ENCODE measurements at regions not wholly inside any gene's neighbourhood (a gene's known extent, or its start where the extent isn't known, plus 50 kb on each side); places are given as distances from the start of the nearest gene placed in this dataset.

- TF ChIP-seq CTCF (IDR thresholded peaks at IDR 0.05), result no peak
- TF ChIP-seq POLR2A (IDR thresholded peaks at IDR 0.05), result no peak
Observed at GRCh38 chr2:89833116-89833779, 1141.8 kb downstream of the RPIA start.

Data from esophagus squamous epithelium (tissue), 4 donors.